Vagina (tissue), 2 donors: ENCODE measurements at regions not wholly inside any gene's neighbourhood (a gene's known extent, or its start where the extent isn't known, plus 50 kb on each side); places are given as distances from the start of the nearest gene placed in this dataset.

Source experiments
- DNase-seq, 2 donors: peaks; one replicate each; pipeline ENCODE4 v3.0.0-alpha.2; 2017; ENCODE audit errors: extremely low spot score in 2 of 2
- H3K27ac ChIP-seq: fragments of 200-600 bp; sonication (generic); one replicate; pipeline ENCODE4 v1.5.1; 2019
- H3K27me3 ChIP-seq: fragments of 200-600 bp; sonication (generic); one replicate; pipeline ENCODE4 v1.5.1; 2019
- H3K36me3 ChIP-seq, 2 donors: fragments of 200-600 bp; sonication (generic); one replicate each; pipeline ENCODE4 v1.5.1; 2017 to 2019
- H3K4me1 ChIP-seq: fragments of 200-600 bp; sonication (generic); one replicate; pipeline ENCODE4 v1.5.1; 2019
- H3K4me3 ChIP-seq, 2 donors: fragments of 200-600 bp; sonication (generic); 1 replicate in 1 of 2; 2 replicates in 1 of 2; pipeline ENCODE4 v1.5.1; 2016 to 2019
- H3K9me3 ChIP-seq: fragments of 200-600 bp; sonication (generic); one replicate; pipeline ENCODE4 v1.5.1; 2019
- CTCF ChIP-seq, 3 experiments: fragments of 450-650 bp in 2 of 3; fragments of 200-600 bp in 1 of 3; sonication (generic) in 1 of 3; IDR thresholded peaks; one replicate each; pipeline ENCODE4 v1.5.1; 2017 to 2019; ENCODE audit warnings: antibody characterized with exemption in 3 of 3, mild to moderate bottlenecking in 2 of 3, moderate library complexity in 2 of 3
- POLR2A ChIP-seq, 2 donors: fragments of 450-650 bp; IDR thresholded peaks; one replicate each; pipeline ENCODE4 v1.6.1; 2017; ENCODE audit warnings: antibody characterized with exemption in 2 of 2, mild to moderate bottlenecking in 2 of 2, moderate library complexity in 2 of 2
- POLR2AphosphoS5 ChIP-seq, 2 donors: sonication (generic); formaldehyde crosslinking; IDR thresholded peaks; one replicate each; pipeline ENCODE4 v1.9.0; 2017; ENCODE audit warnings: antibody characterized with exemption in 2 of 2, mild to moderate bottlenecking in 2 of 2, low read depth in 1 of 2; ENCODE audit not compliant: insufficient read depth in 1 of 2
- intact Hi-C: fragments of 100-400 bp; cut with DNase I; formaldehyde crosslinking; loops from one replicate; pipeline ENCODE4 v1.15.1; 2023

- intact Hi-C loops: no loop called here
Observed at GRCh38 chr12:88391556-88391955, 188.7 kb downstream of the KITLG start.

GRCh38 chr12:88393017-88393767 is 187.1 kb downstream of the KITLG start:
- Histone ChIP-seq H3K9me3 (no peaks in the 10 kb centered on the region), H3K27me3 (no peaks in the 10 kb centered on the region), H3K36me3 (no peaks in the 10 kb centered on the region), H3K4me1 (peaks cover 12% of the 10 kb centered on the region), H3K4me3 (no peak overlapping the region), H3K27ac (no peak overlapping the region)
- intact Hi-C loops: no loop called here
- no peak for TF ChIP-seq POLR2AphosphoS5 (IDR thresholded peaks at IDR 0.05; ENCODE audit: insufficient read depth in 1 of 2, low read depth in 1 of 2)
- TF ChIP-seq POLR2A (IDR thresholded peaks at IDR 0.05): no peak
- TF ChIP-seq CTCF (IDR thresholded peaks at IDR 0.05): no peak
- DNase-seq: no peak

More at GRCh38 chr12:88391556-88391955, 188.7 kb downstream of the KITLG start:
- no peaks in the 10 kb centered on the region for H3K36me3 ChIP-seq
- TF ChIP-seq POLR2AphosphoS5 (IDR thresholded peaks at IDR 0.05; ENCODE audit: insufficient read depth in 1 of 2, low read depth in 1 of 2) (no peak), POLR2A (IDR thresholded peaks at IDR 0.05) (no peak), CTCF (IDR thresholded peaks at IDR 0.05) (no peak)
- H3K9me3 ChIP-seq: no peaks in the 10 kb centered on the region
- no peak overlapping the region for H3K4me3 ChIP-seq
- DNase-seq: no peak
- no peak overlapping the region for H3K27ac ChIP-seq
- H3K27me3 ChIP-seq: no peaks in the 10 kb centered on the region
- H3K4me1 ChIP-seq: peaks cover 12% of the 10 kb centered on the region

- no peak for TF ChIP-seq POLR2A (IDR thresholded peaks at IDR 0.05)
- no peak for TF ChIP-seq POLR2AphosphoS5 (IDR thresholded peaks at IDR 0.05; ENCODE audit: insufficient read depth in 1 of 2, low read depth in 1 of 2)
- TF ChIP-seq CTCF (IDR thresholded peaks at IDR 0.05): no peak
- H3K27ac ChIP-seq: no peak overlapping the region
- no peak overlapping the region for H3K4me3 ChIP-seq
- no peaks in the 10 kb centered on the region for H3K9me3 ChIP-seq
- DNase-seq: no peak
- intact Hi-C loops: no loop called here
- H3K4me1 ChIP-seq: peaks cover 10% of the 10 kb centered on the region
- no peaks in the 10 kb centered on the region for H3K27me3 ChIP-seq
- no peaks in the 10 kb centered on the region for H3K36me3 ChIP-seq
Observed at GRCh38 chr12:88398031-88398430, 182.2 kb downstream of the KITLG start.

- H3K27me3 ChIP-seq: no peaks in the 10 kb centered on the region
- no peaks in the 10 kb centered on the region for H3K36me3 ChIP-seq
- TF ChIP-seq POLR2AphosphoS5 (IDR thresholded peaks at IDR 0.05; ENCODE audit: insufficient read depth in 1 of 2, low read depth in 1 of 2): no peak
- no peak for TF ChIP-seq POLR2A (IDR thresholded peaks at IDR 0.05)
- no peak for TF ChIP-seq CTCF (IDR thresholded peaks at IDR 0.05)
- intact Hi-C loops: no loop called here
- H3K4me3 ChIP-seq: no peak overlapping the region
- DNase-seq: no peak
- H3K9me3 ChIP-seq: no peaks in the 10 kb centered on the region
- peaks cover 10% of the 10 kb centered on the region for H3K4me1 ChIP-seq
- no peak overlapping the region for H3K27ac ChIP-seq
Observed at GRCh38 chr12:88399811-88400210, 180.5 kb downstream of the KITLG start.

GRCh38 chr12:88400302-88400701 is 180.0 kb downstream of the KITLG start:
- Histone ChIP-seq H3K4me1 (peaks cover 10% of the 10 kb centered on the region), H3K36me3 (no peaks in the 10 kb centered on the region), H3K9me3 (no peaks in the 10 kb centered on the region), H3K27ac (no peak overlapping the region), H3K27me3 (no peaks in the 10 kb centered on the region), H3K4me3 (no peak overlapping the region)
- TF ChIP-seq CTCF (IDR thresholded peaks at IDR 0.05): no peak
- no peak for TF ChIP-seq POLR2AphosphoS5 (IDR thresholded peaks at IDR 0.05; ENCODE audit: insufficient read depth in 1 of 2, low read depth in 1 of 2)
- no peak for TF ChIP-seq POLR2A (IDR thresholded peaks at IDR 0.05)
- intact Hi-C loops: no loop called here
- no peak for DNase-seq
